T-cell (primary cell): ENCODE measurements at regions not wholly inside any gene's neighbourhood (a gene's known extent, or its start where the extent isn't known, plus 50 kb on each side); places are given as distances from the start of the nearest gene placed in this dataset.

Experiments used
- ATAC-seq, 4 experiments: fragments of 200-7000 bp in 3 of 4; fragments of 150-1000 bp in 1 of 4; cut with Tn5 transposase; replicated peaks in 1 of 4; 1 replicate in 3 of 4; 2 replicates in 1 of 4; pipeline ENCODE4 v1.10.0; 2021; ENCODE audit warnings: moderate library complexity in 3 of 4, mild to moderate bottlenecking in 2 of 4, moderate number of reproducible peaks in 1 of 4
- CTCF ChIA-PET, 2 donors: fragments of 300-600 bp; sonication (Branson Sonifier 250); formaldehyde crosslinking; loops; one replicate each; lab custom pipeline; 2022; ENCODE audit warnings: antibody characterized with exemption in 2 of 2; lab: Charles Lee
- POLR2A ChIA-PET, 2 donors: fragments of 300-600 bp; sonication (Branson Sonifier 250); formaldehyde crosslinking; loops; one replicate each; lab custom pipeline; 2022; ENCODE audit warnings: antibody characterized with exemption in 2 of 2; lab: Charles Lee
- DNase-seq, 35 experiments: peaks; one replicate each; pipeline versions ENCODE4 v3.0.0 to v3.0.0-alpha.2; 2013 to 2023
- H3K27ac ChIP-seq: one replicate; pipeline ENCODE4 v1.5.1; 2013; ENCODE audit warnings: low read length
- H3K27me3 ChIP-seq, 2 experiments: replicated peaks in 1 of 2; 1 replicate in 1 of 2; 2 replicates in 1 of 2; pipeline versions ENCODE4 v1.6.1 to v1.7.0; 2013; ENCODE audit warnings: low read length in 1 of 2, mixed read lengths in 1 of 2; ENCODE audit not compliant: control insufficient read depth in 2 of 2, insufficient read depth in 2 of 2; ENCODE audit errors: extremely low read depth in 1 of 2
- H3K36me3 ChIP-seq, 2 donors: 1 replicate in 1 of 2; 2 replicates in 1 of 2; pipeline versions ENCODE4 v1.6.1 to v1.7.0; 2013; ENCODE audit warnings: low read length in 1 of 2; ENCODE audit not compliant: control insufficient read depth in 2 of 2, insufficient read depth in 1 of 2; ENCODE audit errors: extremely low read depth in 1 of 2
- H3K4me1 ChIP-seq, 2 experiments: 1 replicate in 1 of 2; 2 replicates in 1 of 2; pipeline versions ENCODE4 v1.6.1 to v1.7.0; 2013; ENCODE audit warnings: low read length in 2 of 2, mixed read lengths in 1 of 2; ENCODE audit not compliant: insufficient read depth in 2 of 2, control insufficient read depth in 1 of 2; ENCODE audit errors: extremely low read depth in 1 of 2
- H3K4me3 ChIP-seq, 2 donors: 1 replicate in 1 of 2; 2 replicates in 1 of 2; pipeline versions ENCODE4 v1.5.1 to v1.7.0; 2013; ENCODE audit warnings: mild to moderate bottlenecking in 2 of 2, low read length in 1 of 2, moderate library complexity in 1 of 2; ENCODE audit not compliant: control insufficient read depth in 1 of 2; ENCODE audit errors: extremely low read depth in 1 of 2
- H3K9me3 ChIP-seq: 2 replicates; pipeline ENCODE4 v1.7.0; 2013
- H3K27ac Mint-ChIP-seq, 2 donors: one replicate each; pipeline ENCODE4 v1.8.0; 2020 to 2021; ENCODE audit warnings: mild to moderate bottlenecking in 2 of 2, mixed read lengths in 2 of 2
- H3K27me3 Mint-ChIP-seq, 2 donors: one replicate each; pipeline ENCODE4 v1.8.0; 2021 to 2022; ENCODE audit warnings: mixed read lengths in 2 of 2
- H3K36me3 Mint-ChIP-seq: one replicate; pipeline ENCODE4 v1.8.0; 2021; ENCODE audit warnings: mixed read lengths
- H3K4me1 Mint-ChIP-seq, 3 donors: one replicate each; pipeline ENCODE4 v1.8.0; 2020 to 2022; ENCODE audit warnings: mixed read lengths in 3 of 3, mild to moderate bottlenecking in 1 of 3
- H3K4me3 Mint-ChIP-seq, 3 donors: one replicate each; pipeline ENCODE4 v1.8.0; 2020 to 2022; ENCODE audit warnings: mild to moderate bottlenecking in 3 of 3, mixed read lengths in 3 of 3, moderate library complexity in 3 of 3
- H3K9me3 Mint-ChIP-seq, 3 donors: one replicate each; pipeline ENCODE4 v1.8.0; 2020 to 2022; ENCODE audit warnings: mixed read lengths in 3 of 3
- WGBS: methylation state at CpG from one replicate; pipeline ENCODE4 v1.1.5; 2013; ENCODE audit warnings: missing lambda C conversion rate; ENCODE audit not compliant: insufficient coverage; 5-methylcytosine and 5-hydroxymethylcytosine counted together

DNA sequence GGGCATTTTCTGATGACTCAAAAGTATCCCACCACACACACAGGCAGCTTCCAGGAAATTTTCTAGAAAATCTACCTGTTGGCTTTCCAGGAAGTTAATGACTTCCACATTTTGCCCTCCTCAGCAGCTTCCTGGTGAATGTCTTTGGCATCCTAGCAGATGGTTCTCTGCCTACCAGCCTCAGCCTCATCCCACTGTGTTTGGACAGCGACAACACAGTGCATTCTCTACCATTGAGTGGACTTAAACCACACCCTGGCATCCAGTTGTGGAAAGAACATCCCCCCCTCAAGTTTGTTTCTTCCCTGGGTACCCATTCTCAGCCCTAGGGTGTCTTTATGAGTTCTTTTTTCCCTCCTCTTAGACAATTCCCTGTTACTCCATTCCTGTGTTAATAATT is 50.8 kb upstream of the GADL1 start:
- no peaks in the 10 kb centered on the region for H3K27me3 Mint-ChIP-seq
- 100% methylated on average over 1 of the region's 1 CpG for WGBS
- no peaks in the 10 kb centered on the region for H3K36me3 Mint-ChIP-seq

DNA sequence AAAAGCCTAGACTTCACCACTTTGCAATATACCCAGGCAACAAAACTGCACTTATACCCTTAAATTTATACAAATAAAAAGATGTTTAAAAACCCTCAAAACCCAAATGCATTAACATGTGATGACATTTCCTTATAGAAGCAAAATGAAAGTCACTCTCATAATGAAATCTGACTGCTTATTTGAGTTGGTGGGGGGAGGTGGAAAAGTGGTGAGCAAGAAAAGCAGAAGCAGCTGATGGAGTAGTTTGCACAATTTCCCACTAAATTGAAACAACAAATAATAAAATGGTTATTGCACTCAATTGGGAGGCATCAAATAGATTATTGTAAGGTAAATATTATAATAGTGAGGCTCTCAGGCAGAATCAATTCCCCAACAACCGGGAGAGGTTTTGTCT is 54.0 kb upstream of the GADL1 start:
- H3K4me3 ChIP-seq, result no peak overlapping the region
- Mint-ChIP-seq H3K9me3 (no peaks in the 10 kb centered on the region), H3K4me1 (no peaks in the 10 kb centered on the region), H3K27ac (no peak overlapping the region), H3K36me3 (no peaks in the 10 kb centered on the region), H3K4me3 (no peak overlapping the region), H3K27me3 (peaks cover 3 to 4% of the 10 kb centered on the region in 2 donors)
- H3K4me1 ChIP-seq, result no peaks in the 10 kb centered on the region
- no peak for DNase-seq
- H3K27me3 ChIP-seq, result no peaks in the 10 kb centered on the region
- POLR2A ChIA-PET, result no interaction called here
- no peaks in the 10 kb centered on the region for H3K36me3 ChIP-seq
- no CpG with 5 or more reads among the region's 1 CpG for WGBS
- no peak overlapping the region for H3K27ac ChIP-seq
- H3K9me3 ChIP-seq, result no peaks in the 10 kb centered on the region
- no peak for ATAC-seq
- CTCF ChIA-PET, result no interaction called here

More for the DNA sequence above, 50.8 kb upstream of the GADL1 start:
- H3K36me3 ChIP-seq, result no peaks in the 10 kb centered on the region
- H3K9me3 ChIP-seq, result no peaks in the 10 kb centered on the region
- ChIA-PET CTCF (interaction anchor here in 1 of 2 donors (1.2 kb wide), 1 partner anchor 11 kb away, joined by 3 read pairs; no protein-coding TSS in a partner anchor), POLR2A (no interaction called here)
- Mint-ChIP-seq H3K4me1 (no peaks in the 10 kb centered on the region), H3K9me3 (peaks cover 1 to 4% (median 3%) of the 10 kb centered on the region in 3 donors), H3K4me3 (no peak overlapping the region), H3K27ac (no peak overlapping the region)
- H3K27ac ChIP-seq, result no peak overlapping the region
- H3K27me3 ChIP-seq, result no peaks in the 10 kb centered on the region
- ATAC-seq, result no peak
- no peaks in the 10 kb centered on the region for H3K4me1 ChIP-seq
- DNase-seq, result no peak
- no peak overlapping the region for H3K4me3 ChIP-seq

DNA sequence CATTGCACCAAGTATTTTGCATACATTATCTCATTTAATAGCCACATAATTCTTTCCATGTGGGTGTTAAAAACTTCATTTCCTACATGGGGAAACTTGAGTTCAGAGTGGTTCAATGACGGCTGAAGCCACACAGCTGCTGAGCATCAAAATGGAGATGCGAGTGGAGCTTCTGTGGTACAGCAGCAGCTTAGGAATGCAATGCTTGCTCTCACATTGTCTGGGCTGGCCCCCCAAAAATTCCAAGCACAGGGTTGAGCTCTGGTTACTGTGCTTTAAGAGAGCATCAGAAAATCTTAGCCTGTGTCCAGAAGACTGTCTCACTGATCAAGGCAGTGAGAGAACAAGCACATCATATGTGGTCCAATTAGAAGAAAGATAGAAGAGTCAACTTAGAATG is 57.4 kb upstream of the GADL1 start:
- peaks cover 3 to 4% of the 10 kb centered on the region in 2 donors for H3K27me3 Mint-ChIP-seq
- no peak for DNase-seq

DNA sequence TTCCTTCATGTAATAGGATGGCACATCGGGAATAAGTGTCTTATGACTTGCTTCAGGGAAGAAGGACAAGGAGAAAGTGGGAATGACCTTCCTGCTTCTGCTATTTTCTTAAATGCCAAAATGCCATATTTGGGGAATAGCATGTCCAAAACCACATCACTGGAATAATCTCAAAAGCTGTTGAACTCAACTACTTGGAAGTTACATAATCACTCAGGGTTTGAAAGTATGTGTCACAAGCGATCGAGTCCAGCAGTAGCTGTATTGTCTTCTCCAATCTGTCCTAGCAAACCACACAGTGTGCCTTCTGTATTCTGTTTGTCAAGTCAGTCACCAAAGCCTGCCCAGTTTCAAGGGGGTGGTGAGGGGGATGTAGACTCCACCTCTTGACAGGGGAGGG is 58.3 kb upstream of the GADL1 start:
- Mint-ChIP-seq H3K4me1 (no peaks in the 10 kb centered on the region), H3K9me3 (peaks cover 0 to 4% (median 0%) of the 10 kb centered on the region in 3 donors), H3K36me3 (peaks cover 2% of the 10 kb centered on the region), H3K27me3 (peaks cover 3 to 4% of the 10 kb centered on the region in 2 donors), H3K4me3 (no peak overlapping the region), H3K27ac (no peak overlapping the region)
- ChIA-PET CTCF (no interaction called here), POLR2A (no interaction called here)
- ATAC-seq (no peak), DNase-seq (no peak)
- peaks cover 0 to 2% of the 10 kb centered on the region in 2 experiments for H3K27me3 ChIP-seq
- no peaks in the 10 kb centered on the region for H3K36me3 ChIP-seq
- H3K4me1 ChIP-seq, result no peaks in the 10 kb centered on the region
- H3K27ac ChIP-seq, result no peak overlapping the region
- WGBS, result no CpG with 5 or more reads among the region's 3 CpGs
- no peaks in the 10 kb centered on the region for H3K9me3 ChIP-seq
- no peak overlapping the region for H3K4me3 ChIP-seq

More for the DNA sequence above, 57.4 kb upstream of the GADL1 start:
- ATAC-seq, result no peak
- ChIA-PET POLR2A (no interaction called here), CTCF (interaction anchor here in 1 of 2 donors (0.5 kb wide), 1 partner anchor 181 kb away, joined by 3 read pairs; no protein-coding TSS in a partner anchor)
- no peaks in the 10 kb centered on the region for H3K9me3 Mint-ChIP-seq
- Histone ChIP-seq H3K27me3 (no peaks in the 10 kb centered on the region), H3K4me1 (no peaks in the 10 kb centered on the region), H3K27ac (no peak overlapping the region), H3K4me3 (no peak overlapping the region), H3K36me3 (no peaks in the 10 kb centered on the region), H3K9me3 (no peaks in the 10 kb centered on the region)
- no peaks in the 10 kb centered on the region for H3K36me3 Mint-ChIP-seq
- H3K4me3 Mint-ChIP-seq, result no peak overlapping the region
- WGBS, result 63% methylated on average over 2 of the region's 2 CpGs
- no peaks in the 10 kb centered on the region for H3K4me1 Mint-ChIP-seq
- H3K27ac Mint-ChIP-seq, result no peak overlapping the region

DNA sequence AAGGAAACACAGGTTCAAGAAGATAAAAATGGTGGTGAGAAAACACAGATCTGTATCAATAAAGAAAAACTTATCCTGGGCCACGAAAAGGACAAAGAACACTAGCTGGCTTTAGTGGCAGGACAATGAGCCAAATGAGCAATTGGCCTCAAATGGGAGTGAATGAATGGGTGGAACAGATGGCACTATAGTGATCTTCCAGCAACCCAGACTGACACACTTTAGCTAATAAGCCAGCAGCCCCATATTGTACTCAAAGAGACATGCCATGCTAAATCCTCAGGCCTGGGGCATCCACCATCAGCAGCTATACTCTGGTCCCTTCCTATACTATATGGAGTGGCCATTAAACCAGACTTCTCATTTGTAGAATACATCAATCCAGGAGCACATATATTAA is 60.0 kb upstream of the GADL1 start:
- no peak overlapping the region for H3K27ac Mint-ChIP-seq
- ATAC-seq (no peak), DNase-seq (no peak)
- peaks cover 2% of the 10 kb centered on the region for H3K36me3 Mint-ChIP-seq
- H3K27me3 ChIP-seq, result peaks cover 0 to 2% of the 10 kb centered on the region in 2 experiments
- CTCF ChIA-PET, result no interaction called here
- no peaks in the 10 kb centered on the region for H3K36me3 ChIP-seq
- peaks cover 3 to 6% of the 10 kb centered on the region in 2 donors for H3K27me3 Mint-ChIP-seq
- POLR2A ChIA-PET, result no interaction called here
- H3K4me3 Mint-ChIP-seq, result no peak overlapping the region
- H3K9me3 Mint-ChIP-seq, result peaks cover 6 to 12% (median 9%) of the 10 kb centered on the region in 3 donors
- no peaks in the 10 kb centered on the region for H3K4me1 Mint-ChIP-seq
- no peaks in the 10 kb centered on the region for H3K9me3 ChIP-seq
- H3K4me3 ChIP-seq, result no peak overlapping the region
- WGBS, result no CpG with 5 or more reads among the region's 1 CpG
- no peaks in the 10 kb centered on the region for H3K4me1 ChIP-seq
- no peak overlapping the region for H3K27ac ChIP-seq

DNA sequence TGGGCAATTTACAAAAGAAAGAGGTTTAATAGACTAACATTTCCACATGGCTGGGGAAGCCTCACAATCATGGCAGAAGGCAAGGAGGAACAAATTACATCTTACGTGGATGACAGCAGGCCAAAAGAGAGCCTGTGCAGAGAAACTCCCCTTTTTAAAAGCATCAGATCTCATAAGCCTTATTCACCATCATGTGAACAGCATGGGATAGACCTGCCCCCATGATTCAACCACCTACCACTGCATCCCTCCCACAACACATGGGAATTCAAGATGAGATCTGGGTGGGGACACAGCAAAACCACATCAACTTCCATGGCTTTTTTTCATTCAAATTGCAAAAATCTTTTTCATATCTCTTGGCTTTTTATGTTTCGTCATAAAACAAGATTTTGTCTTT is 67.6 kb upstream of the GADL1 start:
- no peaks in the 10 kb centered on the region for H3K4me1 Mint-ChIP-seq
- no peak for ATAC-seq
- H3K36me3 Mint-ChIP-seq, result peaks cover 2% of the 10 kb centered on the region
- Histone ChIP-seq H3K27ac (no peak overlapping the region), H3K4me3 (no peak overlapping the region), H3K9me3 (no peaks in the 10 kb centered on the region), H3K27me3 (peaks cover 0 to 2% of the 10 kb centered on the region in 2 experiments), H3K4me1 (no peaks in the 10 kb centered on the region), H3K36me3 (no peaks in the 10 kb centered on the region)
- ChIA-PET CTCF (no interaction called here), POLR2A (no interaction called here)
- no peak overlapping the region for H3K4me3 Mint-ChIP-seq
- peaks cover 2 to 24% of the 10 kb centered on the region in 2 donors for H3K27me3 Mint-ChIP-seq
- peaks cover 6 to 12% (median 11%) of the 10 kb centered on the region in 3 donors for H3K9me3 Mint-ChIP-seq
- 100% methylated on average over 1 of the region's 2 CpGs for WGBS
- DNase-seq, result no peak
- no peak overlapping the region for H3K27ac Mint-ChIP-seq

DNA sequence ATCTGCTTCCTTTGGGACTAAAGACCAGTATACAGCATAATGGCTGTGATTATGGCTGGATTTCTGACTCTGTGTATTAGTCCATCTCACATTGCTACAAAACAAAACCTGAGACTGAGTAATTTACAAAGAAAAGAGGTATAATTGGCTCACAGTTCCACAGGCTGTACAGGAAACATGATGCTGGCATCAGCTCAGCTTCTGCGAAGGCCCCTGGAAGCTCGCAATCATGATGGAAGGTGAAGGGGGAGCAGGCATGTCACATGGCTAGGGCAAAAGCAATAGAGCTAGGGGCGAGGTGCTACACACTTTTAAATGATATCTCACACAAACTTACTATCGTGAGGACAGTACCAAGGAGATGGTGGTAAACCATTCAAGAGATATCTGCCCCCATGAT is 68.0 kb upstream of the GADL1 start:
- Histone ChIP-seq H3K4me1 (no peaks in the 10 kb centered on the region), H3K27me3 (no peaks in the 10 kb centered on the region), H3K27ac (no peak overlapping the region), H3K4me3 (no peak overlapping the region), H3K36me3 (no peaks in the 10 kb centered on the region), H3K9me3 (no peaks in the 10 kb centered on the region)
- ChIA-PET POLR2A (no interaction called here), CTCF (no interaction called here)
- DNase-seq, result no peak
- Mint-ChIP-seq H3K27ac (no peak overlapping the region), H3K4me1 (no peaks in the 10 kb centered on the region), H3K27me3 (peaks cover 3 to 24% of the 10 kb centered on the region in 2 donors), H3K36me3 (peaks cover 1% of the 10 kb centered on the region), H3K9me3 (peaks cover 6 to 11% (median 10%) of the 10 kb centered on the region in 3 donors), H3K4me3 (no peak overlapping the region)
- WGBS, result 80% methylated on average over 1 of the region's 4 CpGs
- no peak for ATAC-seq
